Skin epidermis (tissue), 12 donors: ENCODE measurements at regions not wholly inside any gene's neighbourhood (a gene's known extent, or its start where the extent isn't known, plus 50 kb on each side); places are given as distances from the start of the nearest gene placed in this dataset.
"Not testable (repeated sequence)": the region's sequence is repeated elsewhere in the genome, so short reads cannot be mapped to it uniquely, and the experiment has no call there.

Source experiments
- H3K27ac ChIP-seq, 21 experiments: fragments of 200-600 bp; sonication (generic) in 11 of 21; one replicate each; pipeline ENCODE4 v1.5.0; 2020; ENCODE audit warnings: mild to moderate bottlenecking in 3 of 21, inconsistent platforms in 2 of 21, moderate library complexity in 2 of 21
- H3K4me3 ChIP-seq, 7 experiments: fragments of 200-600 bp; sonication (generic) in 2 of 7; one replicate each; pipeline ENCODE4 v1.5.0; 2020; ENCODE audit warnings: inconsistent platforms in 2 of 7, mild to moderate bottlenecking in 2 of 7, moderate library complexity in 1 of 7

- H3K4me3 ChIP-seq = not testable (repeated sequence)
Observed at GRCh38 chr10:25844716-25845115, 89.3 kb upstream of the MYO3A start.

GRCh38 chr10:25849268-25849667 is 84.8 kb upstream of the MYO3A start:
- H3K4me3 ChIP-seq = no peak overlapping the region
- H3K27ac ChIP-seq = no peak overlapping the region

More at GRCh38 chr10:25844716-25845115, 89.3 kb upstream of the MYO3A start:
- not testable (repeated sequence) for H3K27ac ChIP-seq

GRCh38 chr10:25849988-25850387 is 84.0 kb upstream of the MYO3A start:
- no peak overlapping the region for H3K4me3 ChIP-seq
- H3K27ac ChIP-seq = no peak overlapping the region

- no peak overlapping the region for H3K4me3 ChIP-seq
- no peak overlapping the region for H3K27ac ChIP-seq
Observed at GRCh38 chr10:25851548-25851947, 82.5 kb upstream of the MYO3A start.

- no peak overlapping the region for H3K27ac ChIP-seq
Observed at GRCh38 chr10:25852364-25852941, 81.6 kb upstream of the MYO3A start.

GRCh38 chr10:25858076-25858475 is 76.0 kb upstream of the MYO3A start:
- H3K4me3 ChIP-seq = no peak overlapping the region
- no peak overlapping the region for H3K27ac ChIP-seq

More at GRCh38 chr10:25852364-25852941, 81.6 kb upstream of the MYO3A start:
- H3K4me3 ChIP-seq = no peak overlapping the region

GRCh38 chr10:25865267-25865666 is 68.8 kb upstream of the MYO3A start:
- Histone ChIP-seq H3K4me3 (no peak overlapping the region), H3K27ac (no peak overlapping the region)

GRCh38 chr10:25867321-25867720 is 66.7 kb upstream of the MYO3A start:
- Histone ChIP-seq H3K4me3 (no peak overlapping the region), H3K27ac (no peak overlapping the region)

- H3K4me3 ChIP-seq = no peak overlapping the region
- no peak overlapping the region for H3K27ac ChIP-seq
Observed at GRCh38 chr10:25869067-25869591, 64.9 kb upstream of the MYO3A start.

- Histone ChIP-seq H3K4me3 (no peak overlapping the region), H3K27ac (no peak overlapping the region)
Observed at GRCh38 chr10:25869609-25870008, 64.4 kb upstream of the MYO3A start.

GRCh38 chr10:25874402-25874801 is 59.6 kb upstream of the MYO3A start:
- not testable (repeated sequence) for H3K4me3 ChIP-seq

GRCh38 chr10:25875556-25876165 is 58.4 kb upstream of the MYO3A start:
- H3K27ac ChIP-seq = no peak overlapping the region
- no peak overlapping the region for H3K4me3 ChIP-seq

More at GRCh38 chr10:25874402-25874801, 59.6 kb upstream of the MYO3A start:
- not testable (repeated sequence) for H3K27ac ChIP-seq

- Histone ChIP-seq H3K27ac (no peak overlapping the region), H3K4me3 (no peak overlapping the region)
Observed at GRCh38 chr10:25877296-25877695, 56.7 kb upstream of the MYO3A start.
